Left forelimb (tissue), 1 donor: ENCODE measurements at regions not wholly inside any gene's neighbourhood (a gene's known extent, or its start where the extent isn't known, plus 50 kb on each side); places are given as distances from the start of the nearest gene placed in this dataset.
"Not testable (repeated sequence)": the region's sequence is repeated elsewhere in the genome, so short reads cannot be mapped to it uniquely, and the experiment has no call there.

Source experiments
- DNase-seq: peaks from one replicate; pipeline ENCODE4 v3.0.0-alpha.2; 2018; ENCODE audit warnings: low spot score

DNA sequence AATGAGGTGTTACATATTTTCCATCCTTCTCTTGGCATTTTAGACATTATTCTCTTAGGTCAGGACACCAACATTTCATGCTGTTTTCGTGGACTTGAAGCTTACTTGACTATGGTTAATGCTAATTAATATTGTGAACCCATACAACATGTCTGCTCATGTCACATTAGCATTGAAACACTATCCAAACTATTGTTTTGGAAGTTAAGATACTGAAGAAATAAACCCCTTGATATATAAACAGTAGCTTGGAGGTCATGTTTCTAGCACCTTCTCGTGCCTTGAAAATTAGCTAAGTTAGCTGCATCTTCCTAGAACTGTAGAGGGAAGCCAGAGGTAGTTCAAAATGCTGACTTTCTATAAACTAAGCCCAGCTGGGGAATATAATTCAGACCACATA is 288.8 kb downstream of the LTN1 start:
- no peak for DNase-seq

DNA sequence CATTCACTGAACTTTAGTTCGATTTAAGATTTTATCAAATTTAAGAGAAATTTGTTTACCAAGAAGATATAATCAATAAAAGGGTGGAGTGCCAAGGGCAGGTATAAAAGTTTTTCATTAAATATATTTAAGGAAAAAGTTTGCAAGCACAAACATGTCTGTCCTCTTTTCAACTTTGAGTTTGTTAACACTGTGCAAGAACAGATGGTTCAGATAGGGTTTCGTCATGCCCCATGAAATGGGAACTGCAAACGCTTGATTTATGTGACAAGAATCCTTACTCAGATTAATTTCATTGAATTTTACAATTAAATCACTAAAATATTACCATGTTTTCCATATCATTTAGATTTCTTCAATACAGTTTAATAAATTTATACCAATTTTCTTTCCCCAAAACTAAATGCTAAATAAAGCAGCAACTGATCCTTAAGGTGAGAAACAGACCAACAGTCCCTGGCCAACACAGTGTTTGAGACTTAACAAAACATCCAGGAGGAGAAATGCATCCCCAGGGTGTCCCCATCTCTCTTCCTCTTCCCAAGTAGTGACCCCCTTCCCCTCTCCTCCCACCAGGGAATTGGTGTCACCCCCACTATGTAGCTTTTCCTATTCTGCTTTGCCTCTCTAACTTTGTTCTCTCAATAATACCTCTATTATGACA is 292.9 kb downstream of the LTN1 start:
- no peak for DNase-seq

DNA sequence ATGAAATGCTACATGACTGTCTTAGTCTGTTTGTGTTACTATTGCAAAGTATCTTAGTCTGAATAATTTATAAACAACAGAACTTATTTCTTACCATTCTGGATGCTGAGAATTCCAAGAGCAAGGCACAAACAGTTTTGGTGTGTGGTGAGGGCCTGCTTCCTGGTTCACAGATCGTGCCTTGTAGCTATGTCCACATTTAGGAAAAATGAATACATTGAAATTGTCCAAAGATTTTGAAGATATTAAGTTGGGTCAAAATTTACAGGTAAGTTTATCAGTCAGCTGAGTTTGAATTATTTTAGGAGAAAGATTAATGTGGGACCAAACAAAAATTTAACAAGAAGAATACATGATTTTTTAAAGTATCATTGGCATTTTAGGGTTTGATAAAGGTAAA is 293.5 kb downstream of the LTN1 start:
- DNase-seq = no peak

DNA sequence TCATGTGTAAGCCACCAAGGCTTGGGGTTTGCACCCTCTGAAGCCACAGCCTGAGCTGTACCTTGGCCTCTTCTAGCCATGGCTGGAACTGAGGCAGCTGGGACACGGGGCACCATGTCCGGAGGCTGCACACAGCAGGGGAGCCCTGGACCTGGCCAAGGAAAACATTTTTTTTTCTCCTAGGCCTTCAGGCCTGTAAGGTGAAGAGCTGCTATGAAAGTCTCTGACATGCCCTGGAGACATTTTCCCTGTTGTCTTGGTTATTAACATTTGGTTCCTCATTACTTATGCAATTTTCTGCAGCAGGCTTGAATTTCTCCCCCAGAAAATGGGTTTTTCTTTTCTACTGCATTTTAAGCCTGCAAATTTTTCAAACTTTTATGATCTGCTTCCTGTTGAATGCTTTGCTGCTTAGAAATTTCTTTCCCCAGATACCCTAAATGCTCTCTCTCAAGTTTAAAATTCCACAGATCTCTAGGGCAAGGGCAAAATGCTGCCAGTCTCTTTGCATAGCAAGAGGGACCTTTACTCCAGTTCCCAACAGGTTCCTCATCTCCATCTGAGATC is 295.8 kb downstream of the LTN1 start:
- DNase-seq = no peak

DNA sequence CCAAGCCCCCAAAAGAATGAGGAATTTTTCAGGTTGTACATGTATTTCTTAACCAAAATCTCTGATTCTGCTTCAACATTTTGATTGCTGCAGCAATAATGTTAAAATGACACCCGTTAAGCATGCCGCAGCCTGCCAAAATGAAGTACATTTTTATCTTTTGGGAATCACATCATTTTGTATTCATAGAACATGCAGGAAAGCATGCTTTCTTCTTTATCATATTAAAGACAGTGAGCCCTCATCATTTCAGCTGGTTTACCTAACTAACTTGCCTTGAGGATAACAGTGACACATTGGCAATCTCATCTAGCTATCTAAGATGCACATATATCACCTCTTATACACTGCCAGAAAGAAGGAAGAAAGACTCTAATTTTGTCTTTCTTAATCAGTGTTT is 299.2 kb downstream of the LTN1 start:
- no peak for DNase-seq

DNA sequence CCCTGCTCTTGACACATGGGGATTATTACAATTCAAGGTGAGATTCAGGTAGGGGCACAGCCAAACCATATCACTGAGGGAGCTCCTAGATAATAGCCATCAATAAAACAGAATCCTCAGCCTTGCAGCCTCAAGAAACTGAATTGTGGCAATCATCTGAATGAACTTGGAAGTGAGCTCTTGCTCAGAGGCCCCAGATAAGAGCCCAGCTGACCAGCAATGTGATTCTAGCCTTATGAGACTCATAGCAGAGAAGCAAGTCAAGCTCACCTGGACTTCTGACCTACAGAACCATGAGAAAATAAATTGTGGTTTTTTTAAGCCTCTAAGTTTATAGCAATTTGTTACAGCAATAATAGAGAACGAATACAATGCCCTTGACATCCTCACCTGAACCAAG is 302.5 kb downstream of the LTN1 start:
- no peak for DNase-seq

DNA sequence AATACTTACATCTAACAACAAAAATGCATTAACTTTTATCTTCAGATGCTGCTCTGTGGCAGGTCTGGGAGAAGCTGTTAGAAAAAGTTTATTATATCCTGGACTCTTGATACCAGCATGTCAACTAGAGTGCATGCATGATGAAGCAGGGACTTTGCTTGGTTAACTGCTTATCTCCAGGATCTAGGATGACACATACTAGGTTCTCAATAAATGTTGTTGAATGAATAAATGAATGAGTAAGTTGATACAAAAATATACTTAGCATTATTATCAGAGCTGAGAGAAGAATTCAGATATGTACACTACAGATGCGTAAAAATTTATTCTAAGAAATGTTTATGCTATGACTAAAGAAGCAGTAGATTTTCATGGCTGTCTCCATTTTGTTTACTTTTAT is 304.3 kb downstream of the LTN1 start:
- no peak for DNase-seq

DNA sequence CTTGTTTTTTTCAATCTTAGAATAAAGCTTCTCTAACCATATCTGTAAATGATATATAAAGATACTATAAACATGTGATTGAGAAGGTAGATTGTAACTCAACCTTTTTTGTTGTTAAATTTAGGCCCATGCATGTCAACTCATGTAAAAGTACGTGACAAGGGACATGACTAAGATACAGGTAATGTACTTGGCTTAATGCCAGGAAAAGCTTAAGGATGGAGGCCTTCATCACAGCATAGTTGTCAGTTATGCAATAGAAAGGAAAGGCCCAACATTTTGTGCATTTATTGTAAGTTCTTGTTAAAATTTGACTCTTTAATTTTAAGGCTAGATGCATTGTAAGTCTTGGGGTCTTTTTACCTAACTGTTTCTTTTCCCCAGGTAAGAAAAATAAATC is 305.1 kb downstream of the LTN1 start:
- no peak for DNase-seq

DNA sequence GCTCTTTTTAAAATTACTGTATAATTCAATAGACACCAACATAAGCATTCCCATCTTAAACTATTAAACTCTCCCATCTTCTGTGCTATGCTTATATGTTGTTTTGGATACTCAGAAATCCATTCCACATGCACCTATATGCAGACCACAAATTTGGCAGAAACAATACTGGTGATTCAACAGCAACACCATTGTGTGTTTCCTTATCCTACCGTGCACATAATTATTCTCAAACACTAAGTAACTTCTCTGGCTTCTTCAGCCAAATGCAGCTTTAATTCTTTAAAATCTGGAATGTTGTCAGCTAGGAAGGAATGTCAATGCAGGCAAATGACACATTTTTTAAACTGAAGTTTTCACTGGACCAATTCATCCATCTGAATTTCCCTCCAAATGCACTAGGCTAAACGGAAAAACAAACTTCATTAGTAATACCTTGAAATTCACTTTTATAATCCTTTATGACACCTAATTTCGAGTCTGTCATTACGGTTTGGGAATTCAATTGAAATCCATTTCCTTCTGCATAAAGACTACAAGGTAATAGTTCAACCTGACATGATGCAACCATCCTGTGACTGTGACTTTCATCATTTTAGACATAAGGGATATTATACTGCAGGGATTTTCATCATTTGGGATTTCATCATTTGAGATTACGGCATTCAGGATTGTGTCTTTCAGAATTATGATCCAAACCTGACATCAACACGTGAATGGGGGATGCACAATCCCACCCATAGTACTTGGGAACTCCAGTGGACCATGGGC is 308.5 kb downstream of the LTN1 start:
- no peak for DNase-seq

DNA sequence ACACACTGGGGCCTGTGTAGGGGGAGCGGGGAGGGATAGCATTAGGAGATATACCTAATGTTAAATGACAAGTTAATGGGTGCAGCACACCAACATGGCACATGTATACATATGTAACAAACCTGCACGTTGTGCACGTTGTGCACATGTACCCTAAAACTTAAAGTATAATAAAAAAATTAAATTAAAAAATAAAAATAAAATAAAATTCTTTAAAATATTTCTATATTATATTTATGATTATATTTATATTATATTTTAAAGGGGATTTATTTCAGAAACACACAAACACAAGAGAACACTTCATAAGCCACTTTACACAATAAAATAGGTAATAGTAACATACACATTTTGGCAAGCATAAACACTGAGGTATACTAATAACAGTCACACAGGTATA is 309.8 kb downstream of the LTN1 start:
- not testable (repeated sequence) for DNase-seq

DNA sequence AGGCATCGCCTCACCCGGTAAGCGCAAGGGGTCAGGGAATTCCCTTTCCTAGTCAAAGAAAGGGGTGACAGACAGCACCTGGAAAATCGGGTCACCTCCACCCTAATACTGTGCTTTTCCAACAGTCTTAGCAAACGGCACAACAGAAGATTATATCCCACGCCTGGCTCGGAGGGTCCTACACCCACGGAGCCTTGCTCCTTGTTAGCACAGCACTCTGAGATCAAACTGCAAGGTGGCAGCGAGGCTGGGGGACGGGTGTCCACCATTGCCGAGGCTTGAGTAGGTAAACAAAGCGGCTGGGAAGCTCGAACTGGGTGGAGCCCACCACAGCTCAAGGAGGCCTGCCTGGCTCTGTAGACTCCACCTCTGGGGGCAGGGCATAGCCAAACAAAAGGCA is 315.6 kb downstream of the LTN1 start:
- not testable (repeated sequence) for DNase-seq

DNA sequence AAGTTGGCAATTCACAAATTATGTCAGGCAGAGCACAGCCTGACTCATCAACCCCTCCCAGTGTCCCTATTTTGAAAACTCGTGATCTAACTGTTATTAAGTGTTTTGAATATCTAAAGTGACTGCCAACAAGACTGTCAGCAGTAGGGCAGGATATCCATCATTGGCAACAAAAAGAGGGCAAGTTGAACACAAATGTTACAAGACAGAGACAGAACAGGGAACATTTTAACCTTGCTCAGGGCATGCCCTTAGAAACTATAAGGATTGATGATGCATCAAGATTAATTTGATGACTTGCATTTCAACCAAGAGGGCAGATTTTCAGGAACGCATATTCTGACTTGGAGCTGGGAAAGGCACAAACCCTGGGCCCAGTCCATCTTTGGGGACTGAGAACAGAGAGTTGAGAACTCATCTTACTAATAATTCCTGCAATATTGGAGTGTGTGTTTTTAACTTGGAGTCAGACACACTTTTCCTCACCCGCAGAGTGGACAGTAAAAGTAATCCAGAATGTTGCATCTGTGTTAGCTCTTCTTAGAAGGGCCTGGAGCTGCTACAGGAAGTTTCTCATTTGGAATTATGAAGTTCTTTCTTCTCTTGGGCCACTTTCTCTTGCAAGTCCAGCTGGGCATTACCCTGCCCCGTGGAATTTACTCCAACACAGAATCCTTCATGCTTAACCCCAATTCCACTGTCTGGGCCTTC is 317.2 kb downstream of the LTN1 start:
- DNase-seq = no peak

DNA sequence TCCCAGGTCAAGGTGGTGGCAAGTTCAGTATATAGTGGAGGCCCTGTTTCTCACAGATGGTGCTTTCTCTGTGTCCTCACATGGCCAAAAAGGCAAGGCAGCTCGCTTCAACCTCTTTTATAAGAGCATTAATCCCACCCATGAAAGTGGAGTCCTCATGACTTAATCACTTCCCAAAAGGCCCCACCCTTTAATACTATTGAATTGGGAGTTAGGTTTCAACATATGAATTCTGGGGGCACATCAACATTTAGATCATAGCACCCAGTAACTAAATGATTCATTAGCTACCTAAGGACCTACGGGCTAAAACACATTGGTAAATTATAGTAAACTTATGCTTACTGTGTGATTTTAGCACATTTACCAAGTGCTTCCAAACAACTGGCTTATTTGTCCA is 317.9 kb downstream of the LTN1 start:
- no peak for DNase-seq

DNA sequence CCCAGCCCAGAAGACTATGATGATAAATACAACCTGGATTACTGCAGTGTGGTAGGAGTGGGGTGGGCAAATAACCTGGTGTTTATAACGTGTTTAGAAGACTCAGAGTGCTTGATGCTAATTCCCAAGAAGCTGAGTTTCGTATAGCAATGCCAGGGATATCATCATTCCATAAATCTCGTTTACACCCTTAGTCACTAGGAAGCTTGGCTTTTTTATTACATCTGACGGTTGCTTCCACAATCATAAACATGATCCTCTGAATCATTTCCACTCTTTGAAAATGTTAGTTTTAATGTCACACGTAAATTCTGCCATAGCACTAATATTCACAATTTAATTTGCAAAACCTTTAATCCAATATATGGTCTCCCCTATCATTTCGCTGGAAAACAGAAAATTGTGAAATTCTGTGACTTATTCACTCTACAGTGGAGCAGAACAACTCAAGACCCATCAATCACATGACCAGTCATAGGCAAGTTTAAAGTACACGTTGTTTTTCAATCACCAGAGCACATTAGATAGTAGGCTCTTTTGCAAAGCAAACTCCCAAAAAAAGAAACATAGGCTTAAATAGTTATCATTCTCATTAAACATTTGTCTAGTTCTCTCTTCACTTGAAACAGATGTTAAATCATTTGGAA is 321.0 kb downstream of the LTN1 start:
- DNase-seq = no peak

DNA sequence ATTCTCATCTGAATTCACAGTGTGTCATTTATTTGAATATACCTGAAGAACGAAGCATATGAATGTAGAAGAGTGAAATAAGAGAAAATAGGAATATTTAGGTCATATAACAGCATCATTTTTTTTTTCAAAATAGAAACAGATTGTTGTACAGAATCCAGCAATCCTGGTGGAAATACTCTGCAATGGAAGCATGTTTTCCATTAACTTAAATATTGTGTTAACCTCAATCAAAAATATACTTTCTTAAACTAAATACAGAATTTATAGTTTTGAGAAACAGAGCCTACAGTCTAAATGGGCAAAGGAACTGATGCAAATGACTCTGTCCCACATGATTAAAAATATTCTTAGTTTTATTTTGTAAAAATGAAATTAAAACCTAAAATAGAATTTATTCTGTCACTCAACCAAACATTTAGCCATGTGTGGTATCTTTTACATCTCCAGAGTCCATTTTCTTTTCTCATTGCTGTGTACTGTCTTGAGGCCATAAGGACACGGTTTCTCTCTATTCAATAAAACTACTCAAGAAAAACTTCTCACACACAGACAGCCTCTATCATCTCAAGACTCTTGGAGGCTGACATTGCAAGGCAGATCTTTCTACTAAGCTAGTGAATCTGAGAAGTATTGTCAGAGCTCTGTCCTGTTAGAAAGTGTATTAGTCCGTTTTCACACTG is 322.6 kb downstream of the LTN1 start:
- no peak for DNase-seq

DNA sequence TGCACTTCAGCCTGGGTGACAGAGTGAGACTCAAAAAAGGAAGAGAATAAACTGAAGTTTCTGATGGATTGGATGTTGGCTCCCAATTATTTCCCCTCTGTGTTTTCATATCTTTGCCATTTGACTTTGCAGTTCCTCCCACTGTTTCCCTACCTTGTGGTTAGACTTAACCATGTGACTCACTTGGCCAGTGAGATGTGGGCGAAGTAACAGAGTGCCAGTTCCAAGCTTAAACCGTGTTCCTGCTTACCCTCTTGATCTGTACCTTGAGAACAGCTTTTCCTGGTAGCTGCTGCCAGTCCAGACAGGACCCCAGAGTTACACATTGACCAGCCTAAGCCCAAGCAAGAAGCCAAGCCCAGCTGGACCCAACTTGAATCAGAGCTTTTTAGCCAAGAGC is 323.4 kb downstream of the LTN1 start:
- no peak for DNase-seq

DNA sequence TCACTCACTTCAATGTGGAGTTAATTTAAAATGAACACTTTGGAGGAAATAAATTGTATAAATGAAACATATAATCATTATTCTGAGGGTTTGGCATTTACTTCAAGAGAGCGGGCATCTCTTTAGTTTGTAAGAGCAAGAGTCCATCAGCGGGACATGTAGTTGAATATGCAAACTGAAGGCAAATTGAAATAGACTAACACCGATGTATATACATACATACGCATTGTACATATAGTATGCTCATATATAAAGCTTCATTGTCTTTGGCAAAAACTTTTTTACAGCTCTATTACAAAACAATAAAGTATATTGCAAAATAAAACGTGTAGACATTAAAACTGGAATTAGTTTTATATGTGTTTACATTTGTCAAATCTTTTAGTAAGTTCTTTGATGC is 328.9 kb downstream of the LTN1 start:
- DNase-seq = no peak

DNA sequence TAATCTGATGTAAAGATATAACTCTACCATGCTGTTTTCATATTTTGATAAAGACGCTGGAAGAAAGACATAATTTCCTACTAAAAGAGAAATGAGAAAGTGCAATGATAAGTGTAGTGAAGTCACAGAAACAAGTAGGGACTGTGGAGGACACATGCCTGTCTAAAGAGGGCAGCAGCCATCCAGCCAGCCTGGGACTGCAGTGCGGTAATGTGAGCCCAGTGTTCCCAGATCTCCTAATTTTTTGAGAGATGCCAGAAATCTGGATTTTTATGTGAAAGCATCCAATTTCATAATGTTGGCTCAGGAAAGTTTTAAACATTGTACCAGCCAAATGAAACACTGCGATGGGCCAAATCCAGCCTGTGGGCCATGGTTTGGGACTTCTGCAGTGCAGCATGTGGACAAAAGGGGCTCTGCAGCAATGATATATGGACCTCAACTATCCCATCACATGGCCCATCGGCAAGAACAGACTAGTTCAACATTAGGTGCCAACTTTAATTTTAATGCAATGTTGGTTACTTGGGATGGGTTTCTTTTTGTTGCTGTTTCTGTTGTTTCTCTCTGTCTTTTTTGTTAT is 329.5 kb downstream of the LTN1 start:
- DNase-seq = no peak

DNA sequence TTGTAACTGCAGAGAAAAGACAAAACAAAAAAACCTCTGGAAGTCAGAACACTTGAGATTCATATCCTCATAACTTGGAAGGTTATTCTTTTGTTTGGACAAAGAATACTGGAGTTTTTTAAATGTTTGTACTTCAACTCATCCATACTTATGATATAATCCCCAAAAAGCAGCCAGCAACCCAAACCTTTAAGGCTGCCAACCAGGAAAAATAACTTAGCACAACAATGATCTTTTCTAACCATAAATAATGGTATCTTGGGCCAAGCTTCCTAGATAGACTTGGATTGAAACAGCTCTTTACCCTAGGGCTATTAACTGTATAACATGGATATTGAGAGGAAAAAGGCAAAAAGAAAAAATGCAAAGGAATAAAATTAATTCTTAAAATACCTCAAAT is 335.1 kb downstream of the LTN1 start:
- DNase-seq = no peak

DNA sequence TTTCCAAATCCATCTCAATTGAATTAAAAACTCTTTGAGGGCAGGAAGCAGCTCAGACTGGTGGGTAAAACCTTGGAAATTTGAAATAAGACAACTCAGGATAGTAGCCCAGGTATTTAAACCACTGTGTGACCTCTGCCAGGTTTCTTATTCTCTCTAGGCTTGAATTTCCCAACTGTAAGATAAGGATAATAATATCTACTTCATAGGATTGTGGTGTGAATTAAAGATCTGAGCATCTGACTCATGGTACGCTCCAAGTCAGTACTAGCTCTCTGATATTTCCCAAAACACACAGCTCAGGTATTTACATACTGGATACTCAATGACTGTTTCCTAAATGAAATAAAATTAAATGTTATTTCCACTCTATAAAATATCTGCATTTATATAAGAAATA is 337.2 kb downstream of the LTN1 start:
- no peak for DNase-seq

DNA sequence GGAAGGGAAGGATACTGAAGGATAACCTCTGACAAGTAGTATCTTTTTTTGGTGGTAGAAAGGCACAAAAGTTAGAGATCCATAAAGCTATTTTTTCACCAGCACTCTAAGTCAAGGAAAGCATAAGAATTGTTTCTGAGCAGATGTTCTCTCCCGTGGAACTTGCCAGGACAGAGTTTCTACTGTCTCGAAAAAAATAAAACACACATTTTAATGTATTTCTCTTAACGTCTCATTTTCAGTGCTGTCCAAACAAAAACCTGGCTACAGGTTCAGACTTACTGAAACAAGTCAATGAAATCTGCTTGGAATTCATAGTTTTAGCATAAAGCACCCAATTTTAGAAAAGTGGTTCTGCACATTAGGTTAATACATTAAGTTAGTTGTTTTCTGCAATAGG is 338.3 kb downstream of the LTN1 start:
- DNase-seq = no peak

DNA sequence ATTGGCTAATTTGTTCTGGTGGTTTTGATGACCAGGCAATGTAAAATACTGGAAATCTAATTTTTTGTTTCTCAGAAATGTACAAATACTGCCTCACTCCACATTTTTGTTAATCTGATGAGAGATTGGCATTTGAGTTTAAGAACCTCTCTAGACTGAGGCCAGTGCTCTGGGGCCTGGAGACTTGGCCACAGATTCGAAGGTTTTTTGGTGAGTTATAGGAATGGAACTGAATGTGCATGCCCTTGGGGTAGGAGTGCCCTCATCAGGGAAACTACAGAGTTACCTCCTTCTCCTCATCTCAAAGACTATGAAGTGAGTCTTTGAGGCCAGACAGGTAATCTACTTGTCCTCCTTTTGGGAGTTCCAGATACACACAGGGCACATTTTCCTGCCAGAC is 347.9 kb downstream of the LTN1 start:
- no peak for DNase-seq
